Uterus (tissue), 2 donors: ENCODE measurements at regions not wholly inside any gene's neighbourhood (a gene's known extent, or its start where the extent isn't known, plus 50 kb on each side); places are given as distances from the start of the nearest gene placed in this dataset.

Experiments
- CTCF ChIP-seq, 4 experiments: fragments of 200-600 bp in 2 of 4; fragments of 450-650 bp in 2 of 4; sonication (generic) in 2 of 4; IDR thresholded peaks; one replicate each; pipeline ENCODE4 v1.5.1; 2016 to 2019; ENCODE audit warnings: antibody characterized with exemption in 4 of 4, mild to moderate bottlenecking in 2 of 4, moderate library complexity in 1 of 4
- POLR2A ChIP-seq, 2 donors: fragments of 450-650 bp; IDR thresholded peaks; one replicate each; pipeline ENCODE4 v1.6.1; 2016; ENCODE audit warnings: antibody characterized with exemption in 2 of 2, mild to moderate bottlenecking in 1 of 2, moderate library complexity in 1 of 2

GRCh38 chr3:188954590-188955208 is 217.1 kb upstream of the TPRG1 start:
- TF ChIP-seq POLR2A (IDR thresholded peaks at IDR 0.05) (no peak), CTCF (IDR thresholded peaks at IDR 0.05) (peak; percentile 90 to 95 (median 93))
